ENCODE measurements at regions not wholly inside any gene's neighbourhood (a gene's known extent, or its start where the extent isn't known, plus 50 kb on each side); places are given as distances from the start of the nearest gene placed in this dataset.

GRCh38 chr2:187617905-187618304 lies 63.7 kb upstream of the TFPI start:
- H3K9ac ChIP-seq (ENCODE audit: insufficient read depth, low read length, poor library complexity, severe bottlenecking), result no peak overlapping the region
- Mint-ChIP-seq H3K9me3 (no peaks in the 10 kb centered on the region), H3K27me3 (ENCODE audit: low read depth in 3 of 3) (no peaks in the 10 kb centered on the region), H3K4me3 (no peak overlapping the region), H3K36me3 (no peaks in the 10 kb centered on the region), H3K4me1 (no peaks in the 10 kb centered on the region), H3K27ac (no peak overlapping the region)
- H3K4me2 ChIP-seq (replicated peaks; ENCODE audit: extremely low read depth, low read length, poor library complexity, severe bottlenecking), result no peak overlapping the region
- H3K9me3 ChIP-seq (replicated peaks in 1 of 2; ENCODE audit: control insufficient read depth in 1 of 2, insufficient read depth in 1 of 2, low read length in 2 of 2), result no peaks in the 10 kb centered on the region
- no peaks in the 10 kb centered on the region for H3K27me3 ChIP-seq (ENCODE audit: control insufficient read depth in 2 of 2, insufficient read depth in 2 of 2, low read length in 2 of 2)
- H3K4me1 ChIP-seq (ENCODE audit: control insufficient read depth in 1 of 2, insufficient read depth in 2 of 2, low read length in 2 of 2), result no peaks in the 10 kb centered on the region
- no peak overlapping the region for H2AFZ ChIP-seq (ENCODE audit: insufficient read depth, low read depth, low read length, poor library complexity, severe bottlenecking)
- H4K20me1 ChIP-seq (ENCODE audit: insufficient read depth, low read length), result no peaks in the 10 kb centered on the region
- no peaks in the 10 kb centered on the region for H3K79me2 ChIP-seq (ENCODE audit: insufficient read depth, low read length)
- H3K4me3 ChIP-seq (replicated peaks in 1 of 3; ENCODE audit: low read depth in 2 of 3, low read length in 3 of 3), result no peak overlapping the region
- intact Hi-C loops (cut with micrococcal nuclease), result no loop called here
- no peak overlapping the region for H3K27ac ChIP-seq (ENCODE audit: low read depth in 1 of 2, low read length in 2 of 2)
- TF ChIP-seq CTCF (IDR thresholded peaks at IDR 0.05), result no peak
- no peaks in the 10 kb centered on the region for H3K36me3 ChIP-seq (replicated peaks in 1 of 2; ENCODE audit: control insufficient read depth in 1 of 2, insufficient read depth in 2 of 2, low read length in 2 of 2)
- no peak for DNase-seq

DNA sequence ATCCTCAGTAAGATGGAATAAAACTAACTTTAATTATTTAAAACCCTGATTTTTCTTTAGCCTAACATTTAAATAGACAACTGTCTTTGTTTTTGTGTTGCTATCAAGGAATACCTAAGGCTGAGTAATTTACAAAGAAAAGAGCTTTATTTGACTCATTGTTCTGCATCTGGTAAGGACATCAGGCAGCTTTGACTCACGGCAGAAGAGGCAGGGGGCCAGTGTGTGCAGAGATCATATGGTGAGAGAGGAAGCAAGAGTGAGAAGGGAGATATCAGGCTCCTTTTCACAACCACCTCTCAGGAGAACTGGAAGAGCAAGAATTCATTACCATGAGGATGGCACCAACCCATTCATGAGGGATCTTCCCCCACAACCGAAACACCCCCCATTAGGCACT lies 64.6 kb upstream of the TFPI start:
- H3K36me3 ChIP-seq (replicated peaks in 1 of 2; ENCODE audit: control insufficient read depth in 1 of 2, insufficient read depth in 2 of 2, low read length in 2 of 2), result no peaks in the 10 kb centered on the region
- Mint-ChIP-seq H3K27ac (no peak overlapping the region), H3K4me3 (no peak overlapping the region), H3K9me3 (no peaks in the 10 kb centered on the region), H3K4me1 (no peaks in the 10 kb centered on the region), H3K27me3 (ENCODE audit: low read depth in 3 of 3) (no peaks in the 10 kb centered on the region), H3K36me3 (no peaks in the 10 kb centered on the region)
- H3K9me3 ChIP-seq (replicated peaks in 1 of 2; ENCODE audit: control insufficient read depth in 1 of 2, insufficient read depth in 1 of 2, low read length in 2 of 2), result no peaks in the 10 kb centered on the region
- intact Hi-C loops (cut with micrococcal nuclease), result no loop called here
- H4K20me1 ChIP-seq (ENCODE audit: insufficient read depth, low read length), result no peaks in the 10 kb centered on the region
- no peak for DNase-seq
- no peak overlapping the region for H2AFZ ChIP-seq (ENCODE audit: insufficient read depth, low read depth, low read length, poor library complexity, severe bottlenecking)
- H3K27me3 ChIP-seq (ENCODE audit: control insufficient read depth in 2 of 2, insufficient read depth in 2 of 2, low read length in 2 of 2), result no peaks in the 10 kb centered on the region
- no peak for TF ChIP-seq CTCF (IDR thresholded peaks at IDR 0.05)
- no CpG with 5 or more reads among the region's 2 CpGs for WGBS (ENCODE audit: insufficient coverage)
- no peaks in the 10 kb centered on the region for H3K79me2 ChIP-seq (ENCODE audit: insufficient read depth, low read length)
- H3K4me3 ChIP-seq (replicated peaks in 1 of 3; ENCODE audit: low read depth in 2 of 3, low read length in 3 of 3), result no peak overlapping the region
- H3K9ac ChIP-seq (ENCODE audit: insufficient read depth, low read length, poor library complexity, severe bottlenecking), result no peak overlapping the region
- H3K4me2 ChIP-seq (replicated peaks; ENCODE audit: extremely low read depth, low read length, poor library complexity, severe bottlenecking), result no peak overlapping the region
- no peak overlapping the region for H3K27ac ChIP-seq (ENCODE audit: low read depth in 1 of 2, low read length in 2 of 2)
- H3K4me1 ChIP-seq (ENCODE audit: control insufficient read depth in 1 of 2, insufficient read depth in 2 of 2, low read length in 2 of 2), result no peaks in the 10 kb centered on the region

All from CD14-positive monocyte (primary cell).